Activated CD8-positive, alpha-beta memory T cell treated with anti-CD3 and anti-CD28 coated beads for 36 hours (primary cell): ENCODE measurements at regions not wholly inside any gene's neighbourhood (a gene's known extent, or its start where the extent isn't known, plus 50 kb on each side); places are given as distances from the start of the nearest gene placed in this dataset.
"Not testable (repeated sequence)": the region's sequence is repeated elsewhere in the genome, so short reads cannot be mapped to it uniquely, and the experiment has no call there.

ENCODE experiments used
- CTCF ChIA-PET: fragments of 350-600 bp; sonication (Branson Sonifier 250); formaldehyde crosslinking; loops from one replicate; lab custom pipeline; 2021; ENCODE audit warnings: antibody characterized with exemption; lab: Charles Lee
- POLR2A ChIA-PET: fragments of 350-600 bp; sonication (Branson Sonifier 250); formaldehyde crosslinking; loops from one replicate; lab custom pipeline; 2021; ENCODE audit warnings: antibody characterized with exemption; lab: Charles Lee

GRCh38 chr6:141541581-141542324 is 591.0 kb upstream of the GJE1 start:
- POLR2A ChIA-PET = no interaction called here
- CTCF ChIA-PET = interaction anchor here (0.6 kb wide), 1 partner anchor 161 kb away, joined by 4 read pairs; no protein-coding TSS in a partner anchor

- CTCF ChIA-PET = no interaction called here
- POLR2A ChIA-PET = no interaction called here
Observed at GRCh38 chr6:141540207-141540606, 592.5 kb upstream of the GJE1 start.

GRCh38 chr6:141539617-141540016 is 593.1 kb upstream of the GJE1 start:
- ChIA-PET POLR2A (no interaction called here), CTCF (no interaction called here)

GRCh38 chr6:141532211-141532610 is 600.5 kb upstream of the GJE1 start:
- POLR2A ChIA-PET = no interaction called here
- CTCF ChIA-PET = no interaction called here

- ChIA-PET CTCF (no interaction called here), POLR2A (no interaction called here)
Observed at GRCh38 chr6:141531040-141531439, 601.7 kb upstream of the GJE1 start.

- CTCF ChIA-PET = interaction anchor here (0.6 kb wide), 1 partner anchor 546 kb away, joined by 4 read pairs; no protein-coding TSS in a partner anchor
- POLR2A ChIA-PET = no interaction called here
Observed at GRCh38 chr6:141528596-141528995, 604.1 kb upstream of the GJE1 start.

GRCh38 chr6:141526985-141527384 is 605.7 kb upstream of the GJE1 start:
- ChIA-PET CTCF (no interaction called here), POLR2A (no interaction called here)

GRCh38 chr6:141521440-141521839 is 611.3 kb upstream of the GJE1 start:
- ChIA-PET CTCF (no interaction called here), POLR2A (no interaction called here)

- POLR2A ChIA-PET = no interaction called here
- CTCF ChIA-PET = no interaction called here
Observed at GRCh38 chr6:141513830-141514229, 618.9 kb upstream of the GJE1 start.

- CTCF ChIA-PET = interaction anchor here (1.0 kb wide), 1 partner anchor 14 kb away, joined by 3 read pairs; no protein-coding TSS in a partner anchor
- POLR2A ChIA-PET = no interaction called here
Observed at GRCh38 chr6:141510803-141511202, 621.9 kb upstream of the GJE1 start.

- POLR2A ChIA-PET, CTCF ChIA-PET: not testable (repeated sequence)
Observed at GRCh38 chr6:141506062-141506461, 626.7 kb upstream of the GJE1 start.

- CTCF ChIA-PET = not testable (repeated sequence)
Observed at GRCh38 chr6:141504318-141504717, 628.4 kb upstream of the GJE1 start.

GRCh38 chr6:141501616-141502015 is 631.1 kb upstream of the GJE1 start:
- POLR2A ChIA-PET = no interaction called here
- CTCF ChIA-PET = no interaction called here

More at GRCh38 chr6:141504318-141504717, 628.4 kb upstream of the GJE1 start:
- POLR2A ChIA-PET = not testable (repeated sequence)

GRCh38 chr6:141498977-141499376 is 633.7 kb upstream of the GJE1 start:
- ChIA-PET POLR2A (no interaction called here), CTCF (no interaction called here)

GRCh38 chr6:141492521-141493284 is 640.0 kb upstream of the GJE1 start:
- CTCF ChIA-PET = no interaction called here
- POLR2A ChIA-PET = no interaction called here

GRCh38 chr6:141491684-141492083 is 641.0 kb upstream of the GJE1 start:
- ChIA-PET CTCF (no interaction called here), POLR2A (no interaction called here)

- CTCF ChIA-PET = no interaction called here
- POLR2A ChIA-PET = no interaction called here
Observed at GRCh38 chr6:141490982-141491381, 641.7 kb upstream of the GJE1 start.

- POLR2A ChIA-PET = no interaction called here
- CTCF ChIA-PET = no interaction called here
Observed at GRCh38 chr6:141488488-141488887, 644.2 kb upstream of the GJE1 start.

GRCh38 chr6:141486942-141487341 is 645.8 kb upstream of the GJE1 start:
- ChIA-PET POLR2A (no interaction called here), CTCF (no interaction called here)

- CTCF ChIA-PET = no interaction called here
- POLR2A ChIA-PET = no interaction called here
Observed at GRCh38 chr6:141484711-141485110, 648.0 kb upstream of the GJE1 start.

GRCh38 chr6:141483598-141484061 is 649.1 kb upstream of the GJE1 start:
- ChIA-PET POLR2A (no interaction called here), CTCF (no interaction called here)
